Activated CD8-positive, alpha-beta memory T cell treated with anti-CD3 and anti-CD28 coated beads, Interleukin-2, amount 10 ng/mL, durations not matched to agents 7 days and 5 days (primary cell): ENCODE measurements at regions not wholly inside any gene's neighbourhood (a gene's known extent, or its start where the extent isn't known, plus 50 kb on each side); places are given as distances from the start of the nearest gene placed in this dataset.

Experiments
- ATAC-seq: fragments of 150-1000 bp; cut with Tn5 transposase; one replicate; pipeline ENCODE4 v1.10.0; 2021; ENCODE audit warnings: moderate library complexity
- CTCF ChIA-PET: fragments of 350-600 bp; sonication (Branson Sonifier 250); formaldehyde crosslinking; loops from one replicate; lab custom pipeline; 2021; ENCODE audit warnings: antibody characterized with exemption; lab: Charles Lee
- DNase-seq: peaks from one replicate; pipeline ENCODE4 v3.0.0-alpha.2; 2020
- H3K27ac Mint-ChIP-seq: one replicate; pipeline ENCODE4 v1.8.0; 2021; ENCODE audit warnings: mild to moderate bottlenecking, mixed read lengths
- H3K27me3 Mint-ChIP-seq: one replicate; pipeline ENCODE4 v1.8.0; 2021; ENCODE audit warnings: mixed read lengths
- H3K36me3 Mint-ChIP-seq: one replicate; pipeline ENCODE4 v1.8.0; 2021; ENCODE audit warnings: mild to moderate bottlenecking, mixed read lengths
- H3K4me1 Mint-ChIP-seq: one replicate; pipeline ENCODE4 v1.8.0; 2021; ENCODE audit warnings: mixed read lengths
- H3K4me3 Mint-ChIP-seq: one replicate; pipeline ENCODE4 v1.8.0; 2021; ENCODE audit warnings: mild to moderate bottlenecking, moderate library complexity, mixed read lengths
- H3K9me3 Mint-ChIP-seq: one replicate; pipeline ENCODE4 v1.8.0; 2022; ENCODE audit warnings: low read depth, mixed read lengths

DNA sequence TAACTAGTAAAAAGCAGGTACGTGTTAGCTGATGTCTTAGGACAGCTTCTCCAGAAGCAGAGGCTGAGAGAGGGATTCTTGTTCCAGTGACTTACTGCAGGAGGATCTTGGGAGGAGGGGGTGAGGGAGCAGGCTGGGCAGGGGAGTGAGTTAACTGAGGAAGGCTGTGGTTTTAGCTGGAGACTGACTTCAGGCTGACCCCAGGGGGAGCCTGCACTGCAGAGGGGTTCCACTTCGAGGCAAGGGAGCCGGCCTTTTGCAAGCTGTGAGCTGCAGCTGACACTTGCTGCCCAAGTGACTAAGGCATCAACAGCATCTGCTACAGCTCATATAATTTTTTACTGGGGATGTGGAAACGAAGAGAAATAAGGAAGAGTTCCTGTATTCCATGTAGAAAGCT lies 50.4 kb upstream of the SOD1 start:
- H3K27me3 Mint-ChIP-seq = peaks cover 19% of the 10 kb centered on the region
- peaks cover 7% of the 10 kb centered on the region for H3K9me3 Mint-ChIP-seq
- no peak for DNase-seq
- no peak for ATAC-seq
- peaks cover 3% of the 10 kb centered on the region for H3K36me3 Mint-ChIP-seq
- H3K4me3 Mint-ChIP-seq = no peak overlapping the region
- H3K4me1 Mint-ChIP-seq = peaks cover 3% of the 10 kb centered on the region
- H3K27ac Mint-ChIP-seq = no peak overlapping the region
- CTCF ChIA-PET = interaction anchor here (1.1 kb wide), 1 partner anchor 29 kb away, joined by 4 read pairs; no protein-coding TSS in a partner anchor

GRCh38 chr21:31607791-31608190 lies 51.7 kb upstream of the SOD1 start:
- CTCF ChIA-PET = no interaction called here
- no peaks in the 10 kb centered on the region for H3K4me1 Mint-ChIP-seq
- no peak for DNase-seq
- peaks cover 13% of the 10 kb centered on the region for H3K27me3 Mint-ChIP-seq
- H3K4me3 Mint-ChIP-seq = no peak overlapping the region
- no peak overlapping the region for H3K27ac Mint-ChIP-seq
- H3K36me3 Mint-ChIP-seq = peaks cover 3% of the 10 kb centered on the region
- H3K9me3 Mint-ChIP-seq = peaks cover 7% of the 10 kb centered on the region
- no peak for ATAC-seq

DNA sequence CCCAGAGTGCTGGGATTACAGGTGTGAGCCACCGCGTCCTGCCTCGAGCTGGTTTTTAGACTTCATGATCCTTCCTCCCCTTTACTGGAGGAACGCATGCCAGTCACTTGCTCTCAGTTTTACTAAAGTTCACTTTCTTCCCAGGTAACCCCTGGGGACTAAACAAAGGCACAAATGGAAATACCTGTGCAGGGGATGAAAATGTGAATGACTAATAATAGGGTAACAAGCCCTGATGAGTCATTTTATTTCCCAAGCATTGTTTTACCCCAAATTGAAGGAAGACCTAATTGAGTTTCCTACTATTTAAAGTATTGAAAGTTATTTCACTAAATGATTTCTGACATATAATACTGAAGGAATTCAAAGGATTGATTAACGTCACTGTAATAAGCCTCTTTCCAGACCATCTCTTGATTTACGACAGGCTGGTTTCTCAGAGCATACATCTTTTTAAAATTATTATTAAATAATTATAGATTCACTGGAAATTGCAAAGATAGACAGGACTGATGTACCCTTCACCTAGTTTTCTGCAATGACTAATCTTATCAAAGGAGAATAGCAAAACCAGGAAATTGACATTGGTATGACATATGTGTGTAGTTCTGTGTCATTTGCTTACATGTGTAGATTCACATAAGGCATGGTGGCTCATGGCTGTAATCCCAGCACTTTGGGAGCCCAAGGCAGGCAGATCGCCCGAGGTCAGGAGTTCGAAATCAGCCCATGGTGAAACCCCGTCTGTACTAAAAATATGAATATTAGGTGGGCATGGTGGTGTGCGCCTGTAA lies 53.2 kb upstream of the SOD1 start:
- Mint-ChIP-seq H3K27me3 (peaks cover 9% of the 10 kb centered on the region), H3K4me3 (no peak overlapping the region), H3K36me3 (no peaks in the 10 kb centered on the region), H3K9me3 (peaks cover 4% of the 10 kb centered on the region), H3K27ac (no peak overlapping the region), H3K4me1 (no peaks in the 10 kb centered on the region)
- DNase-seq (no peak), ATAC-seq (no peak)
- CTCF ChIA-PET = interaction anchor here (1.2 kb wide), 1 partner anchor 407 kb away, joined by 4 read pairs; no protein-coding TSS in a partner anchor

GRCh38 chr21:31604591-31605190 lies 54.8 kb upstream of the SOD1 start:
- Mint-ChIP-seq H3K4me3 (no peak overlapping the region), H3K9me3 (no peaks in the 10 kb centered on the region), H3K27me3 (peaks cover 9% of the 10 kb centered on the region), H3K36me3 (no peaks in the 10 kb centered on the region), H3K4me1 (no peaks in the 10 kb centered on the region), H3K27ac (no peak overlapping the region)
- CTCF ChIA-PET = interaction anchor here (0.8 to 1.6 kb wide), 8 partner anchors 19 to 505 kb away, joined by 3 to 5 read pairs (median 4); no protein-coding TSS in a partner anchor
- ATAC-seq = peak; percentile 65
- peak; percentile 75 for DNase-seq

DNA sequence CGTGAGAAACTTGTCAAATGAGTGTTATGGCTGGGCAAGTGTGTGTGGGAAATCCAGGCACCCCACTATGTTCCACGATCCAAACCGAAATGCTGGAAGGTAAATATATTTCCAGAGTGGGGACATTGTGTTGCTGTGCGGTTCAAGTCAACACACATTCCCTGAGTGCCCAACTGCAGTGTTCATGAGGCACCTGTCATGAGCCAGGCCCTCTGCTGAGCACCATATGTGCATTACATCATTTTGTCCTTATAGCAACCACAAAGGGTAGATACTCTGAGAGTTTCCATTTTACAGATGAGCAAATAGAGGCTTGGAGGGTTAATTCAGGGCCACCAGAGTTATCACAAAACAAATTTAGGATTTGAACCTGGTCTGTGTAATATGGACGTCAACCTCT lies 59.9 kb upstream of the SOD1 start:
- H3K9me3 Mint-ChIP-seq = no peaks in the 10 kb centered on the region
- CTCF ChIA-PET = interaction anchor here (2.2 kb wide), 1 partner anchor 19 kb away, joined by 7 read pairs; no protein-coding TSS in a partner anchor

DNA sequence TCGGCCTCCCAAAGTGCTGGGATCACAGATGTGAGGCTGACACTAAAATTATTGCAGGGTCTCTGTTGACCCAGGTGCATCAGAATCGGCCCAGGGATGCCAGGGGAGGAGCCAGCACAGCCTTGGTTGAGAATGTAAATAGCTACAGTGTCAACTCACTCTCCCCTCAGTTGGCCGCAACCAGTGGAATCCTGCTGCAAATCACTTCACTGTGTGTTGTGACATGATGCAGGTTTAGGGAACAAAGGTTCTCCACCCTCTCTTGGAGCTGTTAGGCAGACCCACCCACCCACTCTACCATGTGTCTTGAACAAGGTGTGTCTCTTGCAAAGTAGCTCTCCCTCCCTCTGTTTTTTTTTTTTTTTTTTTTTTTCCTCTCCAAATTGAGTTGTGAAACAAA lies 60.5 kb upstream of the SOD1 start:
- H3K4me1 Mint-ChIP-seq = no peaks in the 10 kb centered on the region
- DNase-seq = no peak
- H3K9me3 Mint-ChIP-seq = no peaks in the 10 kb centered on the region
- no peak for ATAC-seq
- CTCF ChIA-PET = interaction anchor here (2.2 kb wide), 1 partner anchor 18 kb away, joined by 7 read pairs; no protein-coding TSS in a partner anchor
- H3K27ac Mint-ChIP-seq = no peak overlapping the region
- no peak overlapping the region for H3K4me3 Mint-ChIP-seq
- peaks cover 2% of the 10 kb centered on the region for H3K27me3 Mint-ChIP-seq
- H3K36me3 Mint-ChIP-seq = no peaks in the 10 kb centered on the region

More for the DNA sequence above, 59.9 kb upstream of the SOD1 start:
- Mint-ChIP-seq H3K27ac (no peak overlapping the region), H3K4me3 (no peak overlapping the region), H3K27me3 (peaks cover 5% of the 10 kb centered on the region), H3K4me1 (no peaks in the 10 kb centered on the region), H3K36me3 (no peaks in the 10 kb centered on the region)
- DNase-seq (no peak), ATAC-seq (no peak)

DNA sequence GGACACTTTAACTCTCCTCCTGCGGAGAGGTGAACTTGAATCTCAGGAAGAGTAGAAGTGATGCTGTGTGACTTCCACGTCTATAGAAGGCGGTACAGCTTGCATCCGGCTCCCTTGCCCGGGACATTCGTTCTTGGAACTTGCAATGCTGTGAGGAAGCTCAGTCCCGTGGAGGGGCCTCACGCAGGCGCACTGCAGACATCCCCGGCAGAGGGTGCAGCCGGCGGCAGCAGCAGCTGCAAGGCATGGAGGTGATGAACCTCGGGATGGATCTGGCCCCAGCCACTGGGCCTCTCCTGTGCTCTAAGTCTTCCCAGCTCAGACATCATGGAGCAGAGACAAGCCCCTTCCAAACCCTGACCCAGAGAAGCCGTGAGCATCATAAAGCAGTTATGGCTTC lies 61.8 kb upstream of the SOD1 start:
- Mint-ChIP-seq H3K4me1 (no peaks in the 10 kb centered on the region), H3K9me3 (no peaks in the 10 kb centered on the region), H3K27ac (no peak overlapping the region), H3K4me3 (no peak overlapping the region), H3K27me3 (peaks cover 2% of the 10 kb centered on the region), H3K36me3 (no peaks in the 10 kb centered on the region)
- DNase-seq (no peak), ATAC-seq (no peak)
- CTCF ChIA-PET = interaction anchor here (2.2 kb wide), 1 partner anchor 17 kb away, joined by 7 read pairs; no protein-coding TSS in a partner anchor

DNA sequence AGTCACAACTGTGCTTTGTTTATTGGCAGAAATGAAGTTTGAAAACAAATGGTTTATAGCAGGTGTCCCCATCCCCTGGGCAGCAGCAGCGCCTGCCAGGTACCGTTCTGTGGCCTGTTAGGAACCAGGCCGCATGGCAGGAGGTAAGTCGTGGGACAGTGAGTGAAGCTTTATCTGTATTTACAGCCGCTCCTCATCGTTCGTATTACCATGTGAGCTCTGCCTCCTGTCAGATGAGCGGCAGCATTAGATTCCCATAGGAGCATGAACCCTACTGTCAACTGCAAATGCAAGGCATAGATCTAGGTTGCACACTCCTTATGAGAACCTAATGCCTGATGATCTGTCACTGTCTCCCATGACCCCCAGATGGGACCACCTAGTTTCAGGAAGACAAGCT lies 63.4 kb upstream of the SOD1 start:
- Mint-ChIP-seq H3K9me3 (no peaks in the 10 kb centered on the region), H3K27ac (no peak overlapping the region), H3K4me3 (no peak overlapping the region), H3K27me3 (peaks cover 2% of the 10 kb centered on the region), H3K36me3 (no peaks in the 10 kb centered on the region), H3K4me1 (no peaks in the 10 kb centered on the region)
- ATAC-seq = no peak
- CTCF ChIA-PET = interaction anchor here (1.2 kb wide), 1 partner anchor 15 kb away, joined by 3 read pairs; no protein-coding TSS in a partner anchor
- no peak for DNase-seq

DNA sequence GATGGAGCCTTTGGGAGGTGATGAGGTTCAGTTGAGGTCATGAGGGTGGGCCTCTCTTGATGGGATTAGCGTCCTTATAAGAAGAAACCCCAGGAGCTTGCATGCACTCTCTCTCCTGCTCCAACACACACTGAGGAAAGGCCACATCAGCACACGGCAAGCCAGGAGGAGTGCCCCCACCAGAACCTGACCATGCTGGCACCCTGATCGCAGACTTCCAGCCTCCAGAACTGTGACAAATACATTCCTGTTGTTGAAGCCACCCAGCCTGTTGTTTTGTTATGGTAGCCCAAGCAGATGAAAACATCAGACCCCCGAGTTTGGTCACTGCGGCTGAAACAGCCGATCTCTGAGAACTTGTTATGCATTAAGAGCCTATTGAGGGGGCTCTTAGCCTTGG lies 64.8 kb upstream of the SOD1 start:
- peaks cover 3% of the 10 kb centered on the region for H3K27me3 Mint-ChIP-seq
- no peak for DNase-seq
- H3K4me1 Mint-ChIP-seq = no peaks in the 10 kb centered on the region
- H3K36me3 Mint-ChIP-seq = no peaks in the 10 kb centered on the region
- CTCF ChIA-PET = no interaction called here
- H3K27ac Mint-ChIP-seq = no peak overlapping the region
- H3K4me3 Mint-ChIP-seq = no peak overlapping the region
- ATAC-seq = no peak
- H3K9me3 Mint-ChIP-seq = no peaks in the 10 kb centered on the region

GRCh38 chr21:31594279-31594678 lies 65.2 kb upstream of the SOD1 start:
- CTCF ChIA-PET = no interaction called here
- Mint-ChIP-seq H3K27me3 (peaks cover 4% of the 10 kb centered on the region), H3K4me1 (no peaks in the 10 kb centered on the region), H3K27ac (no peak overlapping the region), H3K9me3 (no peaks in the 10 kb centered on the region), H3K36me3 (no peaks in the 10 kb centered on the region), H3K4me3 (no peak overlapping the region)
- no peak for DNase-seq
- ATAC-seq = no peak

DNA sequence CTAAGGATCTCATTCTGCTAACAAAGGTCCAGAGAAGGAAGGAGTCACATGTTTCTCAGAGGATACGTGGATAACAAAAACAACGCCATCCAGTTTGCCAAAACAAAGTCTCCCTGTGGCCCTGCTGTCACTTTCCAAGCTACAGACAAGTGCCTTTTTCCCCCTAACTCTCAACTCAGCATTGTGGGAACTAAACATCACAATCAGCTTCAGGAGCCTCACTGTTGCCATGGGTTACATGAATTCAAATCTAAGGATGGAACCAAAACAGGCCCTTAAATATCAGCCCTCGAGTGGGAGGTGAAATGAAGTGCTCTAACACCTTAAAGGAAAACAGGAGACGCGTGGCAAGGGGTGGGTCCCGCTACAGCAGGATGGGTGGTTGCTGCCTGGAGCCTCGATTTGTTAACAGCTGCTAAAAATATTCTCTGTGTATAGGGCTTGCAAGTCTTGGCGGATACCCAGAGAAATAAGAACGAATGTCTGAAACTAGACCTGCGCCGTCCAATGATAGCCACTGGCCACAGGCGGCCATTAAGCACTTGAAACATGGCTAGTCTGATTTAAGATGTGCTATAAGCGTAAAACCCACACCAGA lies 66.4 kb upstream of the SOD1 start:
- Mint-ChIP-seq H3K36me3 (no peaks in the 10 kb centered on the region), H3K27me3 (peaks cover 2% of the 10 kb centered on the region), H3K4me1 (no peaks in the 10 kb centered on the region), H3K27ac (no peak overlapping the region), H3K9me3 (no peaks in the 10 kb centered on the region), H3K4me3 (no peak overlapping the region)
- CTCF ChIA-PET = no interaction called here
- DNase-seq (no peak), ATAC-seq (no peak)

DNA sequence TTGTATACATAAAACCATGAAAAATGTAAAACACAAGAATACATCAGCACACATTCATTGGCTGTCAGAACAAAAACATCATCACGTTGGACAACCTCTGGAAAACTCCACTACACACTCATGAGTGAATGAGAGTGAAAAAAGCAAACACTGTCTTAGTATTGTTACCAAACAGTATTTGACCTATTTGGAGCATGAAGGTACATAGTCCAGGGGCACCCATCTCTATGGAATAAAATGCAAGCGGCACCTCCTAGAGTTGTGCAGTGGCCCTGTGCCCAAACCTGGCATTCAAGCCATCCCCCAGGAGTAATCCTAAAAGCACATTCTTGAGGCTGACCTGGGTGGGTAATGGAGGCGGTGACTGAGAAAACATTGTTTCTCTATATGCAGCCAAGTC lies 67.0 kb upstream of the SOD1 start:
- CTCF ChIA-PET = no interaction called here
- Mint-ChIP-seq H3K36me3 (no peaks in the 10 kb centered on the region), H3K4me1 (no peaks in the 10 kb centered on the region), H3K27ac (no peak overlapping the region), H3K9me3 (no peaks in the 10 kb centered on the region), H3K27me3 (peaks cover 2% of the 10 kb centered on the region), H3K4me3 (no peak overlapping the region)
- ATAC-seq = no peak
- no peak for DNase-seq

DNA sequence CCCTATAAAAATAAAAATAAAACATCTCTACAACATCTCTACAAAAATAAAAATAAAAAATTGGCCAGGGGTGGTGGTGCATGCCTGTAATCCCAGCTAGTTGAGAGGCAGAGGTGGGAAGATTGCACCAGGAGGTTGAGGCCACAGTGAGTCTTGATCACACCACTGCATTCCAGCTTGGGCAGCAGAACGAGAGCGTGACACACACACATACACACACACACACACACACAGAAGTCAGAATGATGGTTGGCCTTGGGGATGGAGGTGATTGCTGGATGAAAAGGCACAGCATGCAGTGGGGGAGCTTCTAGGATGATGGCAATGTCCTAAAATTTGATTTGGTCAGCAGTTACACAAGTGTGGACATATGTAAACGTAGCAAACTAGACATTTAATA lies 69.7 kb upstream of the SOD1 start:
- no peak for ATAC-seq
- Mint-ChIP-seq H3K27me3 (peaks cover 5% of the 10 kb centered on the region), H3K36me3 (no peaks in the 10 kb centered on the region), H3K9me3 (no peaks in the 10 kb centered on the region), H3K27ac (no peak overlapping the region), H3K4me1 (no peaks in the 10 kb centered on the region), H3K4me3 (no peak overlapping the region)
- CTCF ChIA-PET = interaction anchor here (1.4 kb wide), 1 partner anchor 9 kb away, joined by 4 read pairs; no protein-coding TSS in a partner anchor
- no peak for DNase-seq
